ENCODE measurements at regions not wholly inside any gene's neighbourhood (a gene's known extent, or its start where the extent isn't known, plus 50 kb on each side); places are given as distances from the start of the nearest gene placed in this dataset.

GRCh38 chr11:134536677-134537076 lies 124.6 kb upstream of the B3GAT1 start:
- no peak for TF ChIP-seq CTCF (IDR thresholded peaks at IDR 0.05)
- no peak for TF ChIP-seq POLR2AphosphoS5 (IDR thresholded peaks at IDR 0.05)
- no peak for TF ChIP-seq POLR2A (IDR thresholded peaks at IDR 0.05; ENCODE audit: low read depth)

Data from esophagus muscularis mucosa (tissue), 3 donors.